Gastrocnemius medialis (tissue), 4 donors: ENCODE measurements at regions not wholly inside any gene's neighbourhood (a gene's known extent, or its start where the extent isn't known, plus 50 kb on each side); places are given as distances from the start of the nearest gene placed in this dataset.
"Not testable (repeated sequence)": the region's sequence is repeated elsewhere in the genome, so short reads cannot be mapped to it uniquely, and the experiment has no call there.

Experiments
- ATAC-seq, 2 donors: fragments of 150-250 bp; one replicate each; pipeline ENCODE4 v1.9.1; 2016
- DNase-seq, 2 donors: peaks; one replicate each; pipeline ENCODE4 v3.0.0-alpha.2; 2019
- H3K27ac ChIP-seq, 4 donors: fragments of 200-600 bp; sonication (generic); 1 replicate in 1 of 4; 2 replicates in 3 of 4; pipeline ENCODE4 v1.5.1; 2016 to 2018; ENCODE audit warnings: mild to moderate bottlenecking in 2 of 4, moderate library complexity in 1 of 4
- H3K27me3 ChIP-seq, 3 donors: fragments of 200-600 bp; sonication (generic) in 2 of 3; 1 replicate in 1 of 3; 2 replicates in 2 of 3; pipeline versions ENCODE4 v1.5.1 to v1.6.0; 2016 to 2019; ENCODE audit warnings: mild to moderate bottlenecking in 1 of 3, moderate library complexity in 1 of 3
- H3K36me3 ChIP-seq, 2 donors: fragments of 200-600 bp; sonication (generic) in 1 of 2; one replicate each; pipeline ENCODE4 v1.5.1; 2017 to 2018
- H3K4me1 ChIP-seq, 2 donors: fragments of 200-600 bp; sonication (generic) in 1 of 2; one replicate each; pipeline ENCODE4 v1.5.1; 2016 to 2017; ENCODE audit warnings: mild to moderate bottlenecking in 2 of 2
- H3K4me3 ChIP-seq, 4 donors: fragments of 200-600 bp; sonication (generic) in 3 of 4; 1 replicate in 1 of 4; 2 replicates in 3 of 4; pipeline ENCODE4 v1.5.1; 2016 to 2019; ENCODE audit warnings: mild to moderate bottlenecking in 2 of 4
- H3K9me3 ChIP-seq, 3 donors: fragments of 200-600 bp; sonication (generic) in 2 of 3; 1 replicate in 1 of 3; 2 replicates in 2 of 3; pipeline ENCODE4 v1.5.1; 2016 to 2019
- CTCF ChIP-seq, 5 experiments: fragments of 450-650 bp in 3 of 5; fragments of 200-600 bp in 2 of 5; sonication (generic) in 2 of 5; IDR thresholded peaks in 4 of 5; conservative IDR thresholded peaks in 1 of 5; 1 replicate in 4 of 5; 2 replicates in 1 of 5; pipeline ENCODE4 v1.5.1; 2016 to 2019; ENCODE audit warnings: antibody characterized with exemption in 5 of 5, mild to moderate bottlenecking in 3 of 5, moderate library complexity in 3 of 5
- POLR2A ChIP-seq, 2 donors: fragments of 450-650 bp; IDR thresholded peaks; one replicate each; pipeline ENCODE4 v1.6.1; 2017; ENCODE audit warnings: antibody characterized with exemption in 2 of 2, mild to moderate bottlenecking in 2 of 2, moderate library complexity in 2 of 2
- in situ Hi-C, 4 donors: fragments of 200-750 bp; cut with MboI; loops; one replicate each; pipeline versions ENCODE4 v1.15.0 to v1.8.0; 2017; ENCODE audit warnings: low sequenced_read_pairs in 4 of 4
- intact Hi-C: fragments of 100-400 bp; cut with DNase I; formaldehyde crosslinking; loops from one replicate; pipeline ENCODE4 v1.15.1; 2023; ENCODE audit warnings: low total_unique reads

- TF ChIP-seq POLR2A (IDR thresholded peaks at IDR 0.05) (no peak), CTCF (IDR thresholded peaks at IDR 0.05 in 4 of 5, conservative IDR thresholded peaks at IDR 0.05 in 1 of 5) (no peak)
- Histone ChIP-seq H3K9me3 (no peaks in the 10 kb centered on the region), H3K4me3 (no peak overlapping the region), H3K27ac (no peak overlapping the region), H3K4me1 (no peaks in the 10 kb centered on the region), H3K36me3 (no peaks in the 10 kb centered on the region), H3K27me3 (no peaks in the 10 kb centered on the region)
- DNase-seq: no peak
- in situ Hi-C loops: loop anchor here in 3 of 4 donors (25.0 kb wide), 1 partner anchor 1315 kb away; no protein-coding TSS in a partner anchor
- ATAC-seq: no peak
- intact Hi-C loops: no loop called here
Measured at GRCh38 chr13:81001828-81002385, 661.0 kb upstream of the SPRY2 start.

GRCh38 chr13:80998603-80999002 is 657.7 kb upstream of the SPRY2 start:
- H3K4me1 ChIP-seq, H3K27me3 ChIP-seq, intact Hi-C loops, ATAC-seq, H3K36me3 ChIP-seq, DNase-seq, H3K9me3 ChIP-seq, in situ Hi-C loops, H3K27ac ChIP-seq, H3K4me3 ChIP-seq: not testable (repeated sequence)

- no peak for DNase-seq
- Histone ChIP-seq H3K27me3 (no peaks in the 10 kb centered on the region), H3K36me3 (no peaks in the 10 kb centered on the region), H3K4me3 (no peak overlapping the region), H3K9me3 (no peaks in the 10 kb centered on the region), H3K27ac (no peak overlapping the region), H3K4me1 (no peaks in the 10 kb centered on the region)
- intact Hi-C loops (no loop called here), in situ Hi-C loops (no loop called here)
- ATAC-seq: no peak
- TF ChIP-seq POLR2A (IDR thresholded peaks at IDR 0.05): no peak
- TF ChIP-seq CTCF (IDR thresholded peaks at IDR 0.05 in 4 of 5, conservative IDR thresholded peaks at IDR 0.05 in 1 of 5): no peak
Measured at GRCh38 chr13:80989747-80990146, 648.8 kb upstream of the SPRY2 start.

GRCh38 chr13:80989241-80989640 is 648.3 kb upstream of the SPRY2 start:
- in situ Hi-C loops: no loop called here
- TF ChIP-seq CTCF (IDR thresholded peaks at IDR 0.05 in 4 of 5, conservative IDR thresholded peaks at IDR 0.05 in 1 of 5) (no peak), POLR2A (IDR thresholded peaks at IDR 0.05) (no peak)
- no peaks in the 10 kb centered on the region for H3K4me1 ChIP-seq
- H3K9me3 ChIP-seq: no peaks in the 10 kb centered on the region
- no peak for DNase-seq
- intact Hi-C loops: no loop called here
- peak; percentile 33 to 36 for ATAC-seq
- H3K4me3 ChIP-seq: no peak overlapping the region
- H3K27me3 ChIP-seq: no peaks in the 10 kb centered on the region
- no peak overlapping the region for H3K27ac ChIP-seq
- H3K36me3 ChIP-seq: no peaks in the 10 kb centered on the region

GRCh38 chr13:80988391-80989151 is 647.6 kb upstream of the SPRY2 start:
- in situ Hi-C loops (no loop called here), intact Hi-C loops (no loop called here)
- no peaks in the 10 kb centered on the region for H3K27me3 ChIP-seq
- ATAC-seq: no peak
- H3K4me1 ChIP-seq: no peaks in the 10 kb centered on the region
- H3K4me3 ChIP-seq: no peak overlapping the region
- no peak for TF ChIP-seq CTCF (IDR thresholded peaks at IDR 0.05 in 4 of 5, conservative IDR thresholded peaks at IDR 0.05 in 1 of 5)
- no peak for TF ChIP-seq POLR2A (IDR thresholded peaks at IDR 0.05)
- no peak overlapping the region for H3K27ac ChIP-seq
- H3K9me3 ChIP-seq: no peaks in the 10 kb centered on the region
- DNase-seq: no peak
- H3K36me3 ChIP-seq: no peaks in the 10 kb centered on the region
